HFF-Myc (cell line): ENCODE measurements at regions not wholly inside any gene's neighbourhood (a gene's known extent, or its start where the extent isn't known, plus 50 kb on each side); places are given as distances from the start of the nearest gene placed in this dataset.

Experiments used
- DNase-seq: peaks from one replicate; pipeline ENCODE4 v3.0.0-alpha.2; 2011; ENCODE audit warnings: low read depth; ENCODE audit errors: extremely low read depth
- H3K4me3 ChIP-seq: replicated peaks from 2 replicates; pipeline ENCODE4 v1.5.1; 2011; ENCODE audit warnings: low read depth, mild to moderate bottlenecking, control low read depth, low read length
- TF ChIP-seq, protein P1 (sequence below): IDR thresholded peaks from 2 replicates; pipeline ENCODE4 v1.5.1; 2012; ENCODE audit warnings: mild to moderate bottlenecking, low read depth, low read length, control low read depth; ENCODE audit errors: missing control alignments

DNA sequence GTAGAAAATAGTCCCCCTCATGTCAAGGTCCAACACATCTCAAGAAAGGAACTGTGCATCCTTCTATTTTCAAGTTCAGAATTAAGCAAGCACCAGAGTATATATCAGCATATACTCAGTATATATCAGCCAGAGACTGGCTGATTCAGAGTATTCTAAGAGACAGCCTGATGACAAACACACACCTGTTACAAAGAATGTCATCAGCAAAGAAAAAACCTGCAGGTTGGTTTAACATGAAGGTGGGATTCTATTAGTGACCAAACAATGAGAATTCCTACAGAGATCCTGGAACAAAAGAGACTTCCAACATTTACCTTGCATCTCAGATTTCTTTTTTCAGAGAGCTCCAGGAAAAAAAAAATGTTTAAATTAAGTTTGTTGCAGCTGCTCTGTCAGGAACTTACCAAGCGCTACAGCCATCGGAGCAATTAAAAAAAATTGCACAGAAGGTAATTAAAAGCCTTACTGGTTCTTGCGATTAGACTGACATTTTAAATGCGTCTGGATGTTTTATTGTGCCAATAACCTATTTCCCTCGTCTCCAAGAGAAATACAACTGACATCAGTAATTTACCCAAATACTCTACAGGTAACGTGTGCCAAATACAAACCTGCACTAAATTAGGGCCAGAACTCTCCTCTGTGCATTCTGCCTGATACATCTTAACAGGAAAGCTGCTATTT lies 218.1 kb downstream of the HNMT start:
- TF ChIP-seq, protein P1, sequence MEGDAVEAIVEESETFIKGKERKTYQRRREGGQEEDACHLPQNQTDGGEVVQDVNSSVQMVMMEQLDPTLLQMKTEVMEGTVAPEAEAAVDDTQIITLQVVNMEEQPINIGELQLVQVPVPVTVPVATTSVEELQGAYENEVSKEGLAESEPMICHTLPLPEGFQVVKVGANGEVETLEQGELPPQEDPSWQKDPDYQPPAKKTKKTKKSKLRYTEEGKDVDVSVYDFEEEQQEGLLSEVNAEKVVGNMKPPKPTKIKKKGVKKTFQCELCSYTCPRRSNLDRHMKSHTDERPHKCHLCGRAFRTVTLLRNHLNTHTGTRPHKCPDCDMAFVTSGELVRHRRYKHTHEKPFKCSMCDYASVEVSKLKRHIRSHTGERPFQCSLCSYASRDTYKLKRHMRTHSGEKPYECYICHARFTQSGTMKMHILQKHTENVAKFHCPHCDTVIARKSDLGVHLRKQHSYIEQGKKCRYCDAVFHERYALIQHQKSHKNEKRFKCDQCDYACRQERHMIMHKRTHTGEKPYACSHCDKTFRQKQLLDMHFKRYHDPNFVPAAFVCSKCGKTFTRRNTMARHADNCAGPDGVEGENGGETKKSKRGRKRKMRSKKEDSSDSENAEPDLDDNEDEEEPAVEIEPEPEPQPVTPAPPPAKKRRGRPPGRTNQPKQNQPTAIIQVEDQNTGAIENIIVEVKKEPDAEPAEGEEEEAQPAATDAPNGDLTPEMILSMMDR, result no peak
- H3K4me3 ChIP-seq, result no peak overlapping the region
- no peak for DNase-seq

DNA sequence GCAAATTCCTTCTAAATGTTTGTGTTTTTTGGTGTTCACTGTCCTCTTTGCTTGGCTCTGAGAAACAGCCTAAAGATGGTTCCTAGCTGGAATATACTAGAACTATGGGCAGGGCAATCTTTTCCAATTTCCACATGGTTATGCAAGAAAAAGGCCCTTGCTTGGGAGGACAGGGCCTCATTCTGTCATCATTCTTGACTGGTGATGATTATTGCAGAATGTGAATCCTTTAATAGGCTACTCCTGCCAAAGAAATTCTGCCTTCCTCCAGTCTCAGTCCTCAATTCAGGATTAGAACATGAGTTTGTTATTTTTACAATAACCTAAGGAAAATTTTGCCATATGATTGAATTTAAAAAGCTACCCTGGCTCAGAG lies 218.7 kb downstream of the HNMT start:
- no peak overlapping the region for H3K4me3 ChIP-seq
- TF ChIP-seq, protein P1, result no peak
- DNase-seq, result no peak

DNA sequence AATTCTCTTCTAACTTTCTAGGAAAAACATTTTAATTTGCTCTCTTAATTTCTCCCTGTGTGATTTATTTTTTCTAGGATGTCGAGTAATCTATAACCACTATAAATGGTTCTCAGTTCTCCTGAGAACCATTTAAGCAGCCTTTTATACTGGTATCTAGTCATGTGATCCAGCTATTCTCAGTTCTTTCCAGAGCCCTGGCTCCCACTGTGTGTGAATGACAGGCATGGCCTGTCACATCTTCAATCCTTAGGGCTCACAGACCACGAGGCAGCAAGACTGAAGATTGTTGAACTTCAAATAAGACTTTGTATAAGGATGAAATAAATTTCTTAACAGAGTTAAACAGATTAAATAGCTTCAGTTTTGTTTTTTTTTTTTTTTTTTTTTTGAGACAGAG lies 219.4 kb downstream of the HNMT start:
- TF ChIP-seq, protein P1, result no peak
- no peak overlapping the region for H3K4me3 ChIP-seq
- no peak for DNase-seq

DNA sequence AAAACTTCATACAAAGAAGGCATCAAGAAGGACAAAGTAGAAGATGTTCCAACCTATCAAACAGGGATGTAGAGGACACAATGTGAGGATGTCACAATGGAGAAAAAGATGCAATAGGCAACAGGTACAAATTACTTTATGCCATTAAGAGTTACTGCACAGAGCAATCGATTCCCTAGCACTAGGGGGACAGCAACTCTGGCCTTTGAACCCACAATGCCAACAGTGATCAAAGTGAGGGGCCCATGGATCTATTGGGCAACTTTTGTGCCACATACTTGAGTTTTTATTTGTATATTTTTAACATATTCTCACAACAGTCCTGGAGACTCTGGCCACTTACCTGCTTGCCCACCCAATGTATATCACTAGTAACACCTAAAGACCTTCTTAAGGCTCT lies 220.2 kb downstream of the HNMT start:
- TF ChIP-seq, protein P1, result no peak
- H3K4me3 ChIP-seq, result no peak overlapping the region
- no peak for DNase-seq

DNA sequence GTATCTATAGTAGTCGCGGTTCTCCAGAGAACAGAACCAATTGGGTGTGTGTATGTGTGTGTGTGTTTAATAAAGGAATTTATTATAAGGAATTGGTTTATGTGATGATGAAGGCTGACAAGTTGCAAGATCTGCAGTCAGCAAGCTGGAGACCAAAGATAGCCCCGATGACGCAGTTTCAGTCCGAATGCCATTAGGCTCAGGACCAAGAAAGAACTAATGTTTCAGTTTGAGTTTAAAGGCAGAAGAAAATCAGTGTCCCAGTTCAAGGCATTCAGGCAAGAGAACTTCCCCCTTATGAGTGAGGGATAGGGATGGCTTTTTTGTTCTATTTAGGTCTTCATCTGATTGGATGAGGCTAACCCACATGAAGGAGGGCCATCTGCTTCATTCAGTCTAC lies 221.6 kb downstream of the HNMT start:
- TF ChIP-seq, protein P1, result no peak
- H3K4me3 ChIP-seq, result no peak overlapping the region
- DNase-seq, result no peak

DNA sequence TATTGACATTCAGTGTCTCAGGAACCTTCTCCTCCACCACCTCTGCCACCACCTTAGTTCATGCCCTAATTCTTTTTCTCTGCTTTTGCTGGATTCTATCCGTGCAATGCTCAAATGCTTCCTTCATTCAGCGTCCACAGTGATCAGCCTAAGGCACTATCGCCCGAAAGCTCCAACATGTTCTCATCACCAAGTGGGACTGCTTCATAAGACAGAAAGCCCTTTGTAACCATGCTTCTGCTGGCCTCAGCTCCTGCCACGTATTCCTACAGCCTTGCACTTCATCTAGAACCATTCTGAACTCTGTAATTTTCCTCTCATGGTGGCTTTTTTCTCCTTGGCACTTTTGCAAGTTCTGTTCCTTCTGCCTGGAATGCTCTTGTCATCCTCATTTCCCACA lies 222.9 kb downstream of the HNMT start:
- TF ChIP-seq, protein P1, result no peak
- no peak for DNase-seq
- no peak overlapping the region for H3K4me3 ChIP-seq

DNA sequence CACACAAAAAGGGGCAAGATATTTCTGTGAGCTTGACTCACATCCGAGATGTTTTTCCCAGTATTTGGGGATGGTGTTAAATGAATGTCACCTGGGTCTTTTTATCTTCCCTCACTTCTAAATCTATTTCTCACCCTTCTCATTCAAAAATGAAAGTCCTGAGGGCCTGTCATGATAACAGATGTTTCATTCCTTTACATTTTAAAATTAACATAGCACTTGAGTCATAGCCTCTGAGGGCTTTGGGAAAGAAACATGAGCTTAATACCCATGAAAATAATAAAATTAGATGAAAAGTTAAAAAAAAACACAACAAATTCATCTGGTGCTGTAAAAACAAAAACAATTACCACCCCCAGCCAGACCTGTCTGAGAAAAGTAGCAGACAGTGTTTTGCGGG lies 226.7 kb downstream of the HNMT start:
- TF ChIP-seq, protein P1, result no peak
- no peak overlapping the region for H3K4me3 ChIP-seq
- no peak for DNase-seq
